ENCODE measurements at regions not wholly inside any gene's neighbourhood (a gene's known extent, or its start where the extent isn't known, plus 50 kb on each side); places are given as distances from the start of the nearest gene placed in this dataset.

GRCh38 chr2:195450552-195451113 is 206.4 kb upstream of the SLC39A10 start:
- H3K36me3 ChIP-seq (ENCODE audit: insufficient read depth, low read length, poor library complexity, severe bottlenecking) = no peaks in the 10 kb centered on the region
- no peaks in the 10 kb centered on the region for H3K9me3 ChIP-seq (ENCODE audit: low read depth, low read length, poor library complexity, severe bottlenecking)
- CTCF ChIA-PET = no interaction called here
- H3K27me3 ChIP-seq (replicated peaks; ENCODE audit: insufficient read depth, low read depth, low read length, poor library complexity) = no peaks in the 10 kb centered on the region
- H3K4me3 ChIP-seq (ENCODE audit: low read depth, low read length, poor library complexity, severe bottlenecking) = no peak overlapping the region
- no peak for DNase-seq (ENCODE audit: low spot score)
- intact Hi-C loops (cut with micrococcal nuclease; ENCODE audit: unreplicated experiment) = no loop called here
- peaks cover 10% of the 10 kb centered on the region for H3K4me1 ChIP-seq (ENCODE audit: insufficient read depth, low read length, poor library complexity, severe bottlenecking)
- no TSS peak for BruUV-seq (replicated peaks)
- POLR2A ChIA-PET (ENCODE audit: low non-redundant PET) = no interaction called here
- no peak for TF ChIP-seq CTCF (conservative IDR thresholded peaks at IDR 0.05; ENCODE audit: low read depth, low read length)
- no peak for TF ChIP-seq EZH2 (IDR thresholded peaks at IDR 0.05; ENCODE audit: borderline replicate concordance, low read depth, low read length, poor library complexity, severe bottlenecking)
- no peak overlapping the region for H3K27ac ChIP-seq (ENCODE audit: low read depth, low read length, poor library complexity, severe bottlenecking)

- H3K27me3 ChIP-seq (replicated peaks; ENCODE audit: insufficient read depth, low read depth, low read length, poor library complexity) = no peaks in the 10 kb centered on the region
- DNase-seq (ENCODE audit: low spot score) = no peak
- H3K9me3 ChIP-seq (ENCODE audit: low read depth, low read length, poor library complexity, severe bottlenecking) = no peaks in the 10 kb centered on the region
- peaks cover 10% of the 10 kb centered on the region for H3K4me1 ChIP-seq (ENCODE audit: insufficient read depth, low read length, poor library complexity, severe bottlenecking)
- BruUV-seq (replicated peaks) = no TSS peak
- no peaks in the 10 kb centered on the region for H3K36me3 ChIP-seq (ENCODE audit: insufficient read depth, low read length, poor library complexity, severe bottlenecking)
- intact Hi-C loops (cut with micrococcal nuclease; ENCODE audit: unreplicated experiment) = no loop called here
- no peak overlapping the region for H3K4me3 ChIP-seq (ENCODE audit: low read depth, low read length, poor library complexity, severe bottlenecking)
- no peak overlapping the region for H3K27ac ChIP-seq (ENCODE audit: low read depth, low read length, poor library complexity, severe bottlenecking)
- TF ChIP-seq CTCF (conservative IDR thresholded peaks at IDR 0.05; ENCODE audit: low read depth, low read length) (no peak), EZH2 (IDR thresholded peaks at IDR 0.05; ENCODE audit: borderline replicate concordance, low read depth, low read length, poor library complexity, severe bottlenecking) (no peak)
- POLR2A ChIA-PET (ENCODE audit: low non-redundant PET) = no interaction called here
- CTCF ChIA-PET = no interaction called here
Measured at GRCh38 chr2:195447323-195447975, 209.6 kb upstream of the SLC39A10 start.

GRCh38 chr2:195445639-195446038 is 211.4 kb upstream of the SLC39A10 start:
- Histone ChIP-seq H3K36me3 (ENCODE audit: insufficient read depth, low read length, poor library complexity, severe bottlenecking) (no peaks in the 10 kb centered on the region), H3K27ac (ENCODE audit: low read depth, low read length, poor library complexity, severe bottlenecking) (no peak overlapping the region), H3K4me1 (ENCODE audit: insufficient read depth, low read length, poor library complexity, severe bottlenecking) (peaks cover 4% of the 10 kb centered on the region), H3K27me3 (replicated peaks; ENCODE audit: insufficient read depth, low read depth, low read length, poor library complexity) (no peaks in the 10 kb centered on the region), H3K9me3 (ENCODE audit: low read depth, low read length, poor library complexity, severe bottlenecking) (peaks cover 7% of the 10 kb centered on the region), H3K4me3 (ENCODE audit: low read depth, low read length, poor library complexity, severe bottlenecking) (no peak overlapping the region)
- DNase-seq (ENCODE audit: low spot score) = no peak
- BruUV-seq (replicated peaks) = no TSS peak
- intact Hi-C loops (cut with micrococcal nuclease; ENCODE audit: unreplicated experiment) = no loop called here
- CTCF ChIA-PET = no interaction called here
- no peak for TF ChIP-seq CTCF (conservative IDR thresholded peaks at IDR 0.05; ENCODE audit: low read depth, low read length)
- no peak for TF ChIP-seq EZH2 (IDR thresholded peaks at IDR 0.05; ENCODE audit: borderline replicate concordance, low read depth, low read length, poor library complexity, severe bottlenecking)
- POLR2A ChIA-PET (ENCODE audit: low non-redundant PET) = no interaction called here
